ENCODE measurements at regions not wholly inside any gene's neighbourhood (a gene's known extent, or its start where the extent isn't known, plus 50 kb on each side); places are given as distances from the start of the nearest gene placed in this dataset.

DNA sequence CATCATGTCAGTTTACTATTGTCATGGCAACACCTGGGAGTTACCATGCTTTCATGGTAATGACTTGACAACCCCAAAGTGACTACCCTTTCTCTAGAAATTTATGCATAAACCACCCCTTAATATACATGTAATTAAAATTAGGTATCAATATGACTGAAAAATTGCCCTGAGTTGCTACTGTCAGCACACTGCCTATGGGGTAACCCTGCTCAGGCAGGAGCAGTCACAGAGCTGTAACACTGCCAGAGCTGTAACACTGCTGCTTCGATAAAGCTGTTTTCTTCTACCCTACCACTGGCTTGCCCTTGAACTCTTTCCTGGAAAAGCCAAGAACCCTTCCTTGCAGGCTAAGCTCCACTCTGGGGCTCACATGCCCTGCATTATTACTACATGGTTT, 95.5 kb upstream of the SYT4 start:
- Histone ChIP-seq H3K79me2 (ENCODE audit: insufficient read depth) (no peaks in the 10 kb centered on the region), H3K9ac (no peak overlapping the region), H3F3A (ENCODE audit: insufficient read depth) (no peaks in the 10 kb centered on the region), H2AFZ (no peak overlapping the region), H3K9me2 (ENCODE audit: insufficient read depth) (no peaks in the 10 kb centered on the region), H3K4me1 (ENCODE audit: insufficient read depth) (no peaks in the 10 kb centered on the region), H4K20me1 (ENCODE audit: insufficient read depth) (no peaks in the 10 kb centered on the region), H3K4me3 (no peak overlapping the region), H3K27ac (no peak overlapping the region), H3K4me2 (ENCODE audit: unreplicated experiment) (no peak overlapping the region), H3K27me3 (replicated peaks; ENCODE audit: insufficient read depth) (no peaks in the 10 kb centered on the region), H3K36me3 (ENCODE audit: low read depth) (no peaks in the 10 kb centered on the region), H3K9me3 (ENCODE audit: low read depth) (no peaks in the 10 kb centered on the region)
- 5 to 6% methylated on average over 1 of the region's 1 CpG for WGBS, 2 experiments (ENCODE audit: low coverage in 1 of 2, low lambda C conversion rate in 2 of 2, missing lambda C conversion rate in 2 of 2)
- in situ Hi-C loops (cut with MboI), result no loop called here
- TF ChIP-seq EZH2 (IDR thresholded peaks at IDR 0.05; ENCODE audit: insufficient read depth, poor library complexity, severe bottlenecking), result no peak
- TF ChIP-seq EZH2phosphoT487 (IDR thresholded peaks at IDR 0.05; ENCODE audit: insufficient read depth, low read depth), result no peak
- DNase-seq, result no peak

DNA sequence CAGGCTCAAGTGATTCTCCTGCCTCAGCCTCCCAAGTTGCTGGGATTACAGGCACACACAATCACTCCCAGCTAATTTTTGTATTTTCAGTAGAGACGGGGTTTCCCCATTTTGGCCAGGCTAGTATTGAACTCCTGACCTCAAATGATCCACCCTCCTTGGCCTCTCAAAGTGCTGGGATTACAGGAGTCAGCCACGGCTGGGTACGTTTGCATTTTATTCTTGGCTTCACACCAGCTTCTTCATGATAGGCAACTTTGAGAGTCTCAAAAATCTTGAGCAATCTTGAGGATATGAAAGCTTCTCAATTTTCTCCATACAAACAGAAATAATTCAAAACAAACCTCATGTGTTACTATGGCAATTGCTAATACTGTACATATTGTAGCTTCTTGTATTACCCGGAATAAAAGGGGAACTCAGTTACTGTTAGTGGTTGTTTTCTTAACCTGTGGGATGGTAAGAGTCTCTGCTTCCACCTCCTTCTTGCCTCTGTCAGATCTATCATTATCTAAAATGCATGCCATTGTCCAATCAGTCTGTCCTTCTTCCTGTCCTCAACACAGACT, 102.9 kb upstream of the SYT4 start:
- Histone ChIP-seq H3K9me3 (ENCODE audit: low read depth) (no peaks in the 10 kb centered on the region), H3K27me3 (replicated peaks; ENCODE audit: insufficient read depth) (no peaks in the 10 kb centered on the region), H3K9me2 (ENCODE audit: insufficient read depth) (no peaks in the 10 kb centered on the region), H3K9ac (no peak overlapping the region), H3K79me2 (ENCODE audit: insufficient read depth) (no peaks in the 10 kb centered on the region), H3K27ac (no peak overlapping the region), H4K20me1 (ENCODE audit: insufficient read depth) (no peaks in the 10 kb centered on the region), H2AFZ (no peak overlapping the region), H3K36me3 (ENCODE audit: low read depth) (no peaks in the 10 kb centered on the region), H3K4me1 (ENCODE audit: insufficient read depth) (no peaks in the 10 kb centered on the region), H3K4me3 (no peak overlapping the region), H3F3A (ENCODE audit: insufficient read depth) (no peaks in the 10 kb centered on the region), H3K4me2 (ENCODE audit: unreplicated experiment) (no peak overlapping the region)
- TF ChIP-seq EZH2phosphoT487 (IDR thresholded peaks at IDR 0.05; ENCODE audit: insufficient read depth, low read depth) (no peak), EZH2 (IDR thresholded peaks at IDR 0.05; ENCODE audit: insufficient read depth, poor library complexity, severe bottlenecking) (no peak)
- in situ Hi-C loops (cut with MboI), result no loop called here
- 13 to 15% methylated on average over 4 of the region's 4 CpGs for WGBS, 2 experiments (ENCODE audit: low coverage in 1 of 2, low lambda C conversion rate in 2 of 2, missing lambda C conversion rate in 2 of 2)
- no peak for DNase-seq

DNA sequence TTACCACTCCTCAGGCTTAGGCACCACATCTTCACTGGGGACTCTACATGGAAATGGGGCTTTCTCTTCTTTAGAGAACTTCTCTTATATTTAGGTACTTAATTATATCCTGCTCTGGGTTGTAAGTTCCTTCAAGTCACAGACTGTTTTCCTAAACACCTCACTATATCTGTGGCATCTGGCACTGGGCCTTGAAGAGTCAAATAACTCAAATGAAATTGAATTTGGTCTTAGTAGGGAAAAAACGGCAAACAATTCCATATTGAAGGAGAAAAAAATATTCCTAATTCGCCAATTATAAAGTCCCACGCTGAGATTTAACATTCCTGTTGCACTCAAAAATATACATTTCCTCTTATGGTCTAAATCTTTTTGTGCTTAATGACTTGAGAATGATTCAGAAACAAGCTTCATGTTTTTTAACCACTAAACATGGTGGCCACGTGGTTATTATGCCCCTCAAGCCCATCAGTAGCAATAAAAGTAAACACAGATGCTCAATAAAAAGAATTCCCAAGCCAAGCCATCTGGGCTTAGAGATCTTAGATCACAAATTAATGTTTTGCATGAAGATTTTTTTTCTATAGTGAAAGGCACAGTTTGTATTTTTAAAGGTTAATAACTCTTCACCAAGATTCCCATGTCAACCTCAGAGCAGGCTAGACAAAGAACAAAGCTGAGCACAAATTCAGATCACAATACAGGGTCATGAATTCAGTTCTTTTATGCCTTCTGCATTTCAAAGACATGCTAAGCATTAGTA, 105.5 kb upstream of the SYT4 start:
- no peaks in the 10 kb centered on the region for H3K36me3 ChIP-seq (ENCODE audit: low read depth)
- no peaks in the 10 kb centered on the region for H3K9me2 ChIP-seq (ENCODE audit: insufficient read depth)
- no peak overlapping the region for H2AFZ ChIP-seq
- no peak overlapping the region for H3K4me2 ChIP-seq (ENCODE audit: unreplicated experiment)
- H4K20me1 ChIP-seq (ENCODE audit: insufficient read depth), result no peaks in the 10 kb centered on the region
- H3K9me3 ChIP-seq (ENCODE audit: low read depth), result no peaks in the 10 kb centered on the region
- no peak for TF ChIP-seq EZH2phosphoT487 (IDR thresholded peaks at IDR 0.05; ENCODE audit: insufficient read depth, low read depth)
- TF ChIP-seq EZH2 (IDR thresholded peaks at IDR 0.05; ENCODE audit: insufficient read depth, poor library complexity, severe bottlenecking), result no peak
- no peaks in the 10 kb centered on the region for H3K4me1 ChIP-seq (ENCODE audit: insufficient read depth)
- no peaks in the 10 kb centered on the region for H3K27me3 ChIP-seq (replicated peaks; ENCODE audit: insufficient read depth)
- no peaks in the 10 kb centered on the region for H3K79me2 ChIP-seq (ENCODE audit: insufficient read depth)
- no peak overlapping the region for H3K4me3 ChIP-seq
- H3K9ac ChIP-seq, result no peak overlapping the region
- DNase-seq, result no peak
- in situ Hi-C loops (cut with MboI), result no loop called here
- no peaks in the 10 kb centered on the region for H3F3A ChIP-seq (ENCODE audit: insufficient read depth)
- H3K27ac ChIP-seq, result no peak overlapping the region
- WGBS, 2 experiments (ENCODE audit: low coverage in 1 of 2, low lambda C conversion rate in 2 of 2, missing lambda C conversion rate in 2 of 2), result 1 to 2% methylated on average over 4 of the region's 4 CpGs

DNA sequence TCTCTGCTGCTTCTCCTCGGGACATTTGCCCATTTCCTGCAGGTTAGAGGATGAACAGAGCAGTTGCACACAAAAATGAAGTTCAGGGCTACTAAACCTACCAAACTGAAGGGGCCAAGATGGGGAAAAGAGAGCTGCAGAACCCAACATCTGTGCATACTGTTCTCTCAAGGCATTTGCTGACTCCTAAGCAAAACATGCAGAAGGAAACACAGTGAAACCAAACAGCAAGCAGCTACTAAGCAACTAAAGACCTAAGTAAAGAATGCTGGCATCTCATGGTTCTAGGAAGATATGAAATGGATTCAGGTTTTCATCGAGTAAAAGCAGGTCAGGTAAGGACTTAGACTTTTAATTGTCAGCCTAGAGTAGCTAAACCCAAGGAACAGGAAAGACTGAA, 111.9 kb upstream of the SYT4 start:
- no peak overlapping the region for H2AFZ ChIP-seq
- no peak overlapping the region for H3K4me3 ChIP-seq
- H3K36me3 ChIP-seq (ENCODE audit: low read depth), result no peaks in the 10 kb centered on the region
- H3K9ac ChIP-seq, result no peak overlapping the region
- H3K79me2 ChIP-seq (ENCODE audit: insufficient read depth), result no peaks in the 10 kb centered on the region
- no peak for TF ChIP-seq EZH2 (IDR thresholded peaks at IDR 0.05; ENCODE audit: insufficient read depth, poor library complexity, severe bottlenecking)
- TF ChIP-seq EZH2phosphoT487 (IDR thresholded peaks at IDR 0.05; ENCODE audit: insufficient read depth, low read depth), result no peak
- H3F3A ChIP-seq (ENCODE audit: insufficient read depth), result no peaks in the 10 kb centered on the region
- H3K27ac ChIP-seq, result no peak overlapping the region
- no peak for DNase-seq
- H3K4me1 ChIP-seq (ENCODE audit: insufficient read depth), result no peaks in the 10 kb centered on the region
- H3K4me2 ChIP-seq (ENCODE audit: unreplicated experiment), result no peak overlapping the region
- no peaks in the 10 kb centered on the region for H3K9me2 ChIP-seq (ENCODE audit: insufficient read depth)
- no peaks in the 10 kb centered on the region for H3K27me3 ChIP-seq (replicated peaks; ENCODE audit: insufficient read depth)
- 32 to 35% methylated on average over 2 of the region's 2 CpGs for WGBS, 2 experiments (ENCODE audit: low coverage in 1 of 2, low lambda C conversion rate in 2 of 2, missing lambda C conversion rate in 2 of 2)
- H3K9me3 ChIP-seq (ENCODE audit: low read depth), result no peaks in the 10 kb centered on the region
- in situ Hi-C loops (cut with MboI), result no loop called here
- no peaks in the 10 kb centered on the region for H4K20me1 ChIP-seq (ENCODE audit: insufficient read depth)
